ENCODE measurements at regions not wholly inside any gene's neighbourhood (a gene's known extent, or its start where the extent isn't known, plus 50 kb on each side); places are given as distances from the start of the nearest gene placed in this dataset.
"Not testable (repeated sequence)": the region's sequence is repeated elsewhere in the genome, so short reads cannot be mapped to it uniquely, and the experiment has no call there.

GRCh38 chr15:87556886-87557285 lies 699.7 kb downstream of the NTRK3 start:
- Mint-ChIP-seq H3K4me3 (no peak overlapping the region), H3K27ac (no peak overlapping the region), H3K9me3 (peaks cover 2 to 32% (median 15%) of the 10 kb centered on the region in 9 donors), H3K36me3 (peaks cover 0 to 11% (median 0%) of the 10 kb centered on the region in 3 donors), H3K4me1 (no peaks in the 10 kb centered on the region), H3K27me3 (peaks cover 3 to 12% (median 5%) of the 10 kb centered on the region in 5 donors)
- ATAC-seq: no peak
- DNase-seq: no peak
- POLR2A ChIA-PET: no interaction called here

GRCh38 chr15:87549860-87550259 lies 706.7 kb downstream of the NTRK3 start:
- H3K9me3 Mint-ChIP-seq: peaks cover 2 to 22% (median 10%) of the 10 kb centered on the region in 9 donors
- no peak for ATAC-seq

GRCh38 chr15:87549296-87549695 lies 707.2 kb downstream of the NTRK3 start:
- POLR2A ChIA-PET: no interaction called here
- DNase-seq: no peak
- H3K4me1 Mint-ChIP-seq: peaks cover 0 to 2% (median 0%) of the 10 kb centered on the region in 4 donors

More at GRCh38 chr15:87549860-87550259, 706.7 kb downstream of the NTRK3 start:
- Mint-ChIP-seq H3K36me3 (peaks cover 0 to 11% (median 0%) of the 10 kb centered on the region in 3 donors), H3K27me3 (peaks cover 0 to 20% (median 6%) of the 10 kb centered on the region in 5 donors), H3K4me3 (no peak overlapping the region), H3K27ac (no peak overlapping the region), H3K4me1 (peaks cover 0 to 2% (median 0%) of the 10 kb centered on the region in 4 donors)
- POLR2A ChIA-PET: no interaction called here
- no peak for DNase-seq

DNA sequence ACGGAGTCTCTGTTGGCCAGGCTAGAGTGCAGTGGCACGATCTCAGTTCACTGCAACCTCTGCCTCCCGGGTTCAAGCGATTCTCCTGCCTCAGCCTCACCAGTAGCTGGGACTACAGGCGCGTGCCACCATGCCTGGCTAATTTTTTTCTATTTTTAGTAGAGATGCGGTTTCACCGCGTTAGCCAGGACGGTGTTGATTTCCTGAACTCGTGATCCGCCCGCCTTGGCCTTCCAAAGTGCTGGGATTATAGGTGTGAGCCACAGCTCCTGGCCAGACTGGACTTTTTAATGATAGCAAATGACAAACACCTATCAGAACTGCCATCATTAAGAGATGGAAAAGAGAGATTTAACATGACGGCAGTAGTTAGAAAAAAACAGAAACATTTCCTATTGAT lies 707.9 kb downstream of the NTRK3 start:
- H3K36me3 Mint-ChIP-seq, H3K9me3 Mint-ChIP-seq, H3K4me1 Mint-ChIP-seq, POLR2A ChIA-PET, H3K27ac Mint-ChIP-seq, ATAC-seq, H3K4me3 Mint-ChIP-seq, DNase-seq: not testable (repeated sequence)
- peaks cover 0 to 15% (median 4%) of the 10 kb centered on the region in 5 donors for H3K27me3 Mint-ChIP-seq

More at GRCh38 chr15:87549296-87549695, 707.2 kb downstream of the NTRK3 start:
- H3K4me3 Mint-ChIP-seq: no peak overlapping the region
- H3K36me3 Mint-ChIP-seq: peaks cover 0 to 11% (median 0%) of the 10 kb centered on the region in 3 donors
- H3K9me3 Mint-ChIP-seq: peaks cover 2 to 17% (median 10%) of the 10 kb centered on the region in 9 donors
- H3K27ac Mint-ChIP-seq: no peak overlapping the region
- H3K27me3 Mint-ChIP-seq: peaks cover 0 to 20% (median 6%) of the 10 kb centered on the region in 5 donors
- ATAC-seq: no peak

DNA sequence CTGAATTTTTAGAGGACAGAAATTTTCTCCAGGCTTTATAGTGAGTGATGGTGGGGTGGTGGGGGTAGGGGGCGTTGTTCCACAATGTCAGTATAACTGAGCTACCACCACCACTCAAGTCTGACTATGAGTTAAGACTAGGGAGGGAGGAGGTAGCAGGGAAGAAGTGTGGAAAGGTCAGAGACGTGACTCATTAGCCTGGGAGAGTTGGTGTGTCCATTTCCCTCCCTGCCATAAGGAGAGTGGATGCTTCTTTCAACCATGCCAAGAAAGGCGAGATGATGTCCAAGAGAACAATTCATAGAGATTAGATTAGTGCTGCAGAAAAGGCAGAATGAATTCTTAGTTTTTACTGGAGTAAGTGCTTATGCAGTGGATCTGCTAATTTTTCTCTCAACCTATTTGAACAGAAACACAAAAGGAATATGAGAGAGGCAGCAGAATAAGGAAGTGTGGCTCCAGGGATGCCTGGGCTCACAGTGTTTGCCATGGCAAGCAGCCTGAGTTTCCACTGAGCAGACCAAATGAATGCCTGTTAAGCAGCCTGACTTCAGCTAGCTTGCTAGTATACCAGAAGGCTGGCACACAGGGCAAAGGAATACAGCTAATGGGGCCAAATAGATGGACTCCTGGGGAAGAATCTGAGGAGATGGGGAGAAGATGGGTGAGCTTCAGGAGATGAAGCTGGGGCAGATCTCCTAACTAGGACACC lies 708.9 kb downstream of the NTRK3 start:
- DNase-seq (no peak), ATAC-seq (no peak)
- Mint-ChIP-seq H3K9me3 (peaks cover 0 to 5% (median 0%) of the 10 kb centered on the region in 9 donors), H3K4me1 (peaks cover 0 to 2% (median 0%) of the 10 kb centered on the region in 4 donors), H3K36me3 (no peaks in the 10 kb centered on the region), H3K27me3 (peaks cover 0 to 11% (median 2%) of the 10 kb centered on the region in 5 donors), H3K27ac (no peak overlapping the region), H3K4me3 (no peak overlapping the region)
- POLR2A ChIA-PET: no interaction called here

- Mint-ChIP-seq H3K36me3 (peaks cover 0 to 3% (median 0%) of the 10 kb centered on the region in 3 donors), H3K9me3 (peaks cover 0 to 18% (median 7%) of the 10 kb centered on the region in 9 donors), H3K4me1 (no peaks in the 10 kb centered on the region), H3K4me3 (no peak overlapping the region), H3K27me3 (peaks cover 0 to 4% (median 0%) of the 10 kb centered on the region in 5 donors), H3K27ac (no peak overlapping the region)
- POLR2A ChIA-PET: no interaction called here
- ATAC-seq (no peak), DNase-seq (no peak)
These were observed 718.2 kb downstream of the NTRK3 start for GRCh38 chr15:87538327-87538834.

GRCh38 chr15:87537295-87537694 lies 719.2 kb downstream of the NTRK3 start:
- Mint-ChIP-seq H3K4me3 (no peak overlapping the region), H3K27ac (no peak overlapping the region), H3K9me3 (peaks cover 0 to 21% (median 9%) of the 10 kb centered on the region in 9 donors), H3K27me3 (peaks cover 0 to 4% (median 0%) of the 10 kb centered on the region in 5 donors), H3K36me3 (peaks cover 0 to 3% (median 0%) of the 10 kb centered on the region in 3 donors), H3K4me1 (no peaks in the 10 kb centered on the region)
- ATAC-seq (no peak), DNase-seq (no peak)
- POLR2A ChIA-PET: no interaction called here

DNA sequence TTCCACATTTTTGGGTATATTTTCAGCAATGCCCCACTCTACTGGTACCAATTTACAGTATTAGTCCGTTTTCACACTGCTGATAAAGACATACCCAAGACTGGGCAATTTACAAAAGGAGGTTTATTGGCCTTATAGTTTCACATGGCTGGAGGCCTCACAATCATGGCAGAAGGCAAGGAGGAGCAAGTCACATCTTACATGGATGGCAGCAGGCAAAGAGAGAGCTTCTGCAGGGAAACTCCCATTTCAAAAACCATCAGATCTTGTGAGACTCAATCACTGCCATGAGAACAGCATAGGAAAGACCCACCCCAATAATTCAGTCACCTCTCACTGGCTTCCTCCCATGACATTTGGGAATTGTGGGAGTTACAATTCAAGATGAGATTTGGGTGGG lies 722.9 kb downstream of the NTRK3 start:
- ATAC-seq, H3K27me3 Mint-ChIP-seq, POLR2A ChIA-PET, H3K27ac Mint-ChIP-seq, H3K4me3 Mint-ChIP-seq, H3K36me3 Mint-ChIP-seq, H3K4me1 Mint-ChIP-seq, DNase-seq: not testable (repeated sequence)
- peaks cover 0 to 19% (median 9%) of the 10 kb centered on the region in 9 donors for H3K9me3 Mint-ChIP-seq

DNA sequence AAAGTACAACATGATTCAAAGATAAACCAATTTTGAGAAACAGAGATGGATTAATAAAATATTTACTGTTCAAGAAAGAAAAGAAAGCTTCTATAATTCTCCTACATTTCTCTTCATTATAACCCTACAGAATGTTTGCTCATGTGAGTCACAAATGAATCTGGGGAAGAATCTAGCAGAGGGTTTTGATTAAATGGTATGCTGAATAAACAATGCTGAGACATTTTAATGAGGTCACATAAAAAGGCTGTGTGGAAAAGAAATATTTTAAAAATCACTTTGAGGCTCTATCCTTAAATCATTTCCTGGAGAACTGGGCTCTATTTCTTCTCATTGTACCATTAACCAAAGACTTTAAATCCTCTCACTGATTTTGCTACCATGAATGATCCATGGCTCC lies 727.7 kb downstream of the NTRK3 start:
- Mint-ChIP-seq H3K27ac (no peak overlapping the region), H3K9me3 (peaks cover 0 to 29% (median 6%) of the 10 kb centered on the region in 9 donors), H3K4me1 (no peaks in the 10 kb centered on the region), H3K4me3 (no peak overlapping the region), H3K36me3 (no peaks in the 10 kb centered on the region), H3K27me3 (no peaks in the 10 kb centered on the region)
- ATAC-seq: no peak
- no peak for DNase-seq
- POLR2A ChIA-PET: no interaction called here

DNA sequence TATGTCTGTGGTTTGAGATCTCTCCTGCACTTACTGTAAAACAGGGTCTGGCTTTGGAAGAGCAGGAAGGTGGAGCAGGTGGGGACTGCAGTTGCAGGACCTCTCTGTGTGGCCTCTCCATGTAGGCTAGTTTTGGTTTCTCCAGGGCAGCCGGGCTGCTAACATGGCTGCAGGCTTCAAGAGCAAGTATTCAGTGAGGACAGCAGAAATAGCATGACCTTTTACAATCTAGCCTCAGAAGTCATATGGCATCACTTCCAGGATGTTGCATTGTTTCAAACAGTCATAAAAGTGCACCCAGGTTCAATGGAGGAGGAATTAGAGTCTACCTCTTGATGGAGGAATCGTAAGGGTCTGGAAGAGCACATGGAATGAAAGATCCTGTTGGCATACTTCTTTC lies 728.7 kb downstream of the NTRK3 start:
- Mint-ChIP-seq H3K36me3 (no peaks in the 10 kb centered on the region), H3K27me3 (no peaks in the 10 kb centered on the region), H3K9me3 (peaks cover 0 to 25% (median 0%) of the 10 kb centered on the region in 9 donors), H3K4me1 (no peaks in the 10 kb centered on the region), H3K27ac (no peak overlapping the region), H3K4me3 (no peak overlapping the region)
- ATAC-seq (no peak), DNase-seq (no peak)
- POLR2A ChIA-PET: no interaction called here

DNA sequence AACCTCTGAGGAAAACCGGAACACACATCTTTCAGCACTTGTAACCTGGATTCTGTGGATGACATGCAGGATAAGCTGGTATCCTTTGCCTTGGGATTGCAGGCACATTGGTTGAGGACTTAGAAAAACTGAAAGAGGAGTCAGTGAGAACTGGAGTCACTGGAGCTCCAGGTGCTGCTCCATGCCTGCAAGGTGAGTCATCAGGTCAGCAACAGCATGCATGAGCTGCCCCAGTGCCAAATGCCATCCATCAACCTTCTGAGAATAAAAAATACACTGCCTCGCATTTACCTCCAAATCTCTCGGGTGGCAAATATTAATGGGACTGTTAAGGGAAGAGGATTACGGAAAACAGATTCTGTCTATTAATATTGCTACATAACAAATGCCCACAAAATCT lies 729.1 kb downstream of the NTRK3 start:
- Mint-ChIP-seq H3K27me3 (no peaks in the 10 kb centered on the region), H3K4me3 (no peak overlapping the region), H3K27ac (no peak overlapping the region), H3K9me3 (peaks cover 0 to 25% (median 0%) of the 10 kb centered on the region in 9 donors), H3K4me1 (no peaks in the 10 kb centered on the region), H3K36me3 (no peaks in the 10 kb centered on the region)
- POLR2A ChIA-PET: no interaction called here
- ATAC-seq: no peak
- no peak for DNase-seq

GRCh38 chr15:87523516-87523915 lies 733.0 kb downstream of the NTRK3 start:
- Mint-ChIP-seq H3K27ac (no peak overlapping the region), H3K27me3 (no peaks in the 10 kb centered on the region), H3K9me3 (peaks cover 0 to 20% (median 0%) of the 10 kb centered on the region in 9 donors), H3K4me3 (no peak overlapping the region), H3K4me1 (no peaks in the 10 kb centered on the region), H3K36me3 (no peaks in the 10 kb centered on the region)
- DNase-seq (no peak), ATAC-seq (no peak)
- POLR2A ChIA-PET: no interaction called here

- no peaks in the 10 kb centered on the region for H3K4me1 Mint-ChIP-seq
- no peak overlapping the region for H3K27ac Mint-ChIP-seq
- no peaks in the 10 kb centered on the region for H3K27me3 Mint-ChIP-seq
- peaks cover 0 to 22% (median 0%) of the 10 kb centered on the region in 9 donors for H3K9me3 Mint-ChIP-seq
- POLR2A ChIA-PET: no interaction called here
- no peak overlapping the region for H3K4me3 Mint-ChIP-seq
- H3K36me3 Mint-ChIP-seq: no peaks in the 10 kb centered on the region
- DNase-seq (no peak), ATAC-seq (no peak)
These were observed 733.5 kb downstream of the NTRK3 start for GRCh38 chr15:87522997-87523396.

All from naive thymus-derived CD8-positive, alpha-beta T cell (primary cell).